ENCODE measurements at regions not wholly inside any gene's neighbourhood (a gene's known extent, or its start where the extent isn't known, plus 50 kb on each side); places are given as distances from the start of the nearest gene placed in this dataset.
A peak's percentile ranks its signal among the peaks of the same experiment; 100 is the strongest.

- Mint-ChIP-seq H3K4me1 (peaks cover 9% of the 10 kb centered on the region), H3K4me3 (no peak overlapping the region), H3K36me3 (ENCODE audit: low read depth) (no peaks in the 10 kb centered on the region), H3K27me3 (ENCODE audit: low read depth, poor library complexity) (no peaks in the 10 kb centered on the region), H3K27ac (no peak overlapping the region), H3K9me3 (peaks cover 8% of the 10 kb centered on the region)
- no peak for DNase-seq
- no peak for TF ChIP-seq CTCF (IDR thresholded peaks at IDR 0.05)
Observed at GRCh38 chr13:22735011-22735995, 445.5 kb upstream of the SGCG start.

- no peak for TF ChIP-seq CTCF (IDR thresholded peaks at IDR 0.05)
- H3K27ac Mint-ChIP-seq = no peak overlapping the region
- H3K27me3 Mint-ChIP-seq (ENCODE audit: low read depth, poor library complexity) = no peaks in the 10 kb centered on the region
- no peaks in the 10 kb centered on the region for H3K36me3 Mint-ChIP-seq (ENCODE audit: low read depth)
- H3K4me1 Mint-ChIP-seq = peaks cover 9% of the 10 kb centered on the region
- no peak for DNase-seq
- peaks cover 13% of the 10 kb centered on the region for H3K9me3 Mint-ChIP-seq
- no peak overlapping the region for H3K4me3 Mint-ChIP-seq
Observed at GRCh38 chr13:22736084-22736767, 444.6 kb upstream of the SGCG start.

GRCh38 chr13:22736768-22737092 is 444.0 kb upstream of the SGCG start:
- Mint-ChIP-seq H3K27me3 (ENCODE audit: low read depth, poor library complexity) (no peaks in the 10 kb centered on the region), H3K4me3 (no peak overlapping the region), H3K36me3 (ENCODE audit: low read depth) (no peaks in the 10 kb centered on the region), H3K27ac (no peak overlapping the region), H3K9me3 (peaks cover 14% of the 10 kb centered on the region), H3K4me1 (peaks cover 9% of the 10 kb centered on the region)
- no peak for TF ChIP-seq CTCF (IDR thresholded peaks at IDR 0.05)
- DNase-seq = no peak

- H3K27ac Mint-ChIP-seq = no peak overlapping the region
- H3K36me3 Mint-ChIP-seq (ENCODE audit: low read depth) = no peaks in the 10 kb centered on the region
- H3K4me1 Mint-ChIP-seq = peaks cover 9% of the 10 kb centered on the region
- peaks cover 18% of the 10 kb centered on the region for H3K9me3 Mint-ChIP-seq
- no peak for TF ChIP-seq CTCF (IDR thresholded peaks at IDR 0.05)
- no peak for DNase-seq
- no peak overlapping the region for H3K4me3 Mint-ChIP-seq
- H3K27me3 Mint-ChIP-seq (ENCODE audit: low read depth, poor library complexity) = no peaks in the 10 kb centered on the region
Observed at GRCh38 chr13:22738357-22738756, 442.4 kb upstream of the SGCG start.

- H3K27ac Mint-ChIP-seq = no peak overlapping the region
Observed at GRCh38 chr13:22740264-22740663, 440.5 kb upstream of the SGCG start.

More at GRCh38 chr13:22740264-22740663, 440.5 kb upstream of the SGCG start:
- peaks cover 20% of the 10 kb centered on the region for H3K9me3 Mint-ChIP-seq
- no peaks in the 10 kb centered on the region for H3K27me3 Mint-ChIP-seq (ENCODE audit: low read depth, poor library complexity)
- H3K36me3 Mint-ChIP-seq (ENCODE audit: low read depth) = no peaks in the 10 kb centered on the region
- H3K4me3 Mint-ChIP-seq = no peak overlapping the region
- TF ChIP-seq CTCF (IDR thresholded peaks at IDR 0.05) = peak; percentile 17
- H3K4me1 Mint-ChIP-seq = peaks cover 3% of the 10 kb centered on the region
- no peak for DNase-seq
